HG02938 (cell line): ENCODE measurements at regions not wholly inside any gene's neighbourhood (a gene's known extent, or its start where the extent isn't known, plus 50 kb on each side); places are given as distances from the start of the nearest gene placed in this dataset.

Experiments used
- ATAC-seq: cut with Tn5 transposase; IDR thresholded peaks from one replicate; pipeline ENCODE4 v1.9.1; 2021; ENCODE audit warnings: mild to moderate bottlenecking, moderate library complexity; ENCODE audit not compliant: unreplicated experiment

GRCh38 chr2:129070663-129071062 lies 752.0 kb upstream of the HS6ST1 start:
- no peak for ATAC-seq

- no peak for ATAC-seq
Observed at GRCh38 chr2:129071531-129071930, 752.9 kb upstream of the HS6ST1 start.

- no peak for ATAC-seq
Observed at GRCh38 chr2:129074298-129074920, 755.7 kb upstream of the HS6ST1 start.

GRCh38 chr2:129078548-129078947 lies 759.9 kb upstream of the HS6ST1 start:
- no peak for ATAC-seq

- no peak for ATAC-seq
Observed at GRCh38 chr2:129080715-129081476, 762.2 kb upstream of the HS6ST1 start.

- no peak for ATAC-seq
Observed at GRCh38 chr2:129085386-129085785, 766.7 kb upstream of the HS6ST1 start.

- ATAC-seq: no peak
Observed at GRCh38 chr2:129087133-129087813, 768.6 kb upstream of the HS6ST1 start.

- ATAC-seq: no peak
Observed at GRCh38 chr2:129091620-129092019, 773.0 kb upstream of the HS6ST1 start.

GRCh38 chr2:129092956-129093355 lies 774.3 kb upstream of the HS6ST1 start:
- no peak for ATAC-seq

GRCh38 chr2:129101186-129101585 lies 782.5 kb upstream of the HS6ST1 start:
- ATAC-seq: no peak

- ATAC-seq: no peak
Observed at GRCh38 chr2:129103936-129104878, 785.5 kb upstream of the HS6ST1 start.

GRCh38 chr2:129112181-129112580 lies 793.5 kb upstream of the HS6ST1 start:
- ATAC-seq: no peak

- ATAC-seq: no peak
Observed at GRCh38 chr2:129113776-129114175, 795.1 kb upstream of the HS6ST1 start.

GRCh38 chr2:129117434-129117833 lies 798.8 kb upstream of the HS6ST1 start:
- ATAC-seq: no peak

- ATAC-seq: no peak
Observed at GRCh38 chr2:129118296-129118695, 799.6 kb upstream of the HS6ST1 start.

- no peak for ATAC-seq
Observed at GRCh38 chr2:129129087-129129486, 810.4 kb upstream of the HS6ST1 start.

- ATAC-seq: no peak
Observed at GRCh38 chr2:129133692-129134641, 815.3 kb upstream of the HS6ST1 start.

- ATAC-seq: no peak
Observed at GRCh38 chr2:129135017-129135416, 816.3 kb upstream of the HS6ST1 start.

- ATAC-seq: no peak
Observed at GRCh38 chr2:129139380-129139779, 820.7 kb upstream of the HS6ST1 start.

GRCh38 chr2:129142465-129142864 lies 823.8 kb upstream of the HS6ST1 start:
- ATAC-seq: no peak
